Common myeloid progenitor, CD34-positive (primary cell): ENCODE measurements at regions not wholly inside any gene's neighbourhood (a gene's known extent, or its start where the extent isn't known, plus 50 kb on each side); places are given as distances from the start of the nearest gene placed in this dataset.

Experiments
- CTCF ChIA-PET: fragments of 350-600 bp; sonication (Branson Sonifier 250); formaldehyde crosslinking; loops from one replicate; lab custom pipeline; 2021; ENCODE audit warnings: antibody characterized with exemption; lab: Charles Lee
- POLR2A ChIA-PET: fragments of 350-600 bp; sonication (Branson Sonifier 250); formaldehyde crosslinking; loops from one replicate; lab custom pipeline; 2021; ENCODE audit warnings: antibody characterized with exemption; lab: Charles Lee
- DNase-seq, 3 donors: peaks; one replicate each; pipeline versions ENCODE4 v3.0.0 to v3.0.0-alpha.2; 2013
- H3K27ac ChIP-seq, 2 experiments: 1 replicate in 1 of 2; 2 replicates in 1 of 2; pipeline ENCODE4 v1.7.0; 2013; ENCODE audit warnings: inconsistent platforms in 2 of 2, low read length in 2 of 2, mild to moderate bottlenecking in 2 of 2, low read depth in 1 of 2, moderate library complexity in 1 of 2; ENCODE audit not compliant: severe bottlenecking in 2 of 2, insufficient read depth in 1 of 2, poor library complexity in 1 of 2
- H3K27me3 ChIP-seq, 5 experiments: replicated peaks in 2 of 5; 1 replicate in 3 of 5; 2 replicates in 2 of 5; pipeline versions ENCODE4 v1.6.1 to v1.7.0; 2013; ENCODE audit warnings: low read length in 4 of 5, mild to moderate bottlenecking in 2 of 5, moderate library complexity in 2 of 5, inconsistent platforms in 1 of 5; ENCODE audit not compliant: insufficient read depth in 5 of 5, control insufficient read depth in 4 of 5
- H3K36me3 ChIP-seq, 4 experiments: 1 replicate in 2 of 4; 2 replicates in 2 of 4; pipeline versions ENCODE4 v1.6.1 to v1.7.0; 2013; ENCODE audit warnings: low read length in 3 of 4, control low read depth in 1 of 4, mild to moderate bottlenecking in 1 of 4; ENCODE audit not compliant: control insufficient read depth in 4 of 4, insufficient read depth in 4 of 4
- H3K4me1 ChIP-seq, 4 experiments: 1 replicate in 3 of 4; 2 replicates in 1 of 4; pipeline versions ENCODE4 v1.6.1 to v1.7.1; 2013; ENCODE audit warnings: low read length in 3 of 4, mild to moderate bottlenecking in 3 of 4, control low read depth in 1 of 4, inconsistent platforms in 1 of 4, moderate library complexity in 1 of 4; ENCODE audit not compliant: control insufficient read depth in 4 of 4, insufficient read depth in 4 of 4; ENCODE audit errors: control extremely low read depth in 1 of 4
- H3K4me3 ChIP-seq, 7 experiments: 1 replicate in 4 of 7; 2 replicates in 3 of 7; pipeline versions ENCODE4 v1.5.1 to v1.7.0; 2013; ENCODE audit warnings: mild to moderate bottlenecking in 7 of 7, low read length in 6 of 7, moderate library complexity in 6 of 7, inconsistent platforms in 2 of 7, low read depth in 2 of 7, control low read depth in 1 of 7; ENCODE audit not compliant: insufficient read depth in 4 of 7, control insufficient read depth in 1 of 7; ENCODE audit errors: extremely low read depth in 1 of 7
- H3K9me3 ChIP-seq, 5 experiments: 1 replicate in 4 of 5; 2 replicates in 1 of 5; pipeline versions ENCODE4 v1.6.1 to v1.7.1; 2013; ENCODE audit warnings: low read length in 4 of 5, mild to moderate bottlenecking in 2 of 5, inconsistent platforms in 1 of 5, low read depth in 1 of 5, moderate library complexity in 1 of 5; ENCODE audit not compliant: control insufficient read depth in 4 of 5, insufficient read depth in 2 of 5; ENCODE audit errors: control extremely low read depth in 1 of 5
- WGBS: methylation state at CpG from one replicate; pipeline ENCODE4 v1.1.5; 2013; ENCODE audit not compliant: insufficient coverage; 5-methylcytosine and 5-hydroxymethylcytosine counted together

DNA sequence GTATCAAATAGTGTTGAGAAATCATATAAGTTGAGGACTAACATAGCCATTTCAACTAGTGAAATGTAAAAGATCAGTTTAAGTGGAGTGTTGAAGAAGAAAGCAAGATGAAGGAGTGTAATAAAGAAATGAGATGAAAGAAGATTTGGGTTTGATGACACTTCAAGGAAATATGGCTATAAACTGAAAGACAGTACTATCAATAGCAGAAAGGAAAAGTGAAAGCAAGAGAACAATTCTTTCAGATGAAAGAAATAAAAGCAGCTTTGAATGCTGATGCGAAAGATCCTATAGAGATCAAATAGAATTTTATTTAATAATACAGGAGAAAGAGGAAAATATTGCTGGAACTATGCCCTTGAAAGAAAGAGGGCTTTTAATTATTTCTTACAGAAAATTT, 92.8 kb upstream of the PRSS16 start:
- Histone ChIP-seq H3K9me3 (no peaks in the 10 kb centered on the region), H3K36me3 (no peaks in the 10 kb centered on the region), H3K4me3 (no peak overlapping the region), H3K4me1 (peaks cover 0 to 11% (median 9%) of the 10 kb centered on the region in 4 experiments), H3K27ac (no peak overlapping the region), H3K27me3 (no peaks in the 10 kb centered on the region)
- ChIA-PET POLR2A (no interaction called here), CTCF (interaction anchor here (0.8 to 4.2 kb wide), 5 partner anchors 8 to 549 kb away, joined by 3 to 15 read pairs (median 3); a partner anchor contains a TSS)
- no peak for DNase-seq
- no CpG with 5 or more reads among the region's 1 CpG for WGBS

DNA sequence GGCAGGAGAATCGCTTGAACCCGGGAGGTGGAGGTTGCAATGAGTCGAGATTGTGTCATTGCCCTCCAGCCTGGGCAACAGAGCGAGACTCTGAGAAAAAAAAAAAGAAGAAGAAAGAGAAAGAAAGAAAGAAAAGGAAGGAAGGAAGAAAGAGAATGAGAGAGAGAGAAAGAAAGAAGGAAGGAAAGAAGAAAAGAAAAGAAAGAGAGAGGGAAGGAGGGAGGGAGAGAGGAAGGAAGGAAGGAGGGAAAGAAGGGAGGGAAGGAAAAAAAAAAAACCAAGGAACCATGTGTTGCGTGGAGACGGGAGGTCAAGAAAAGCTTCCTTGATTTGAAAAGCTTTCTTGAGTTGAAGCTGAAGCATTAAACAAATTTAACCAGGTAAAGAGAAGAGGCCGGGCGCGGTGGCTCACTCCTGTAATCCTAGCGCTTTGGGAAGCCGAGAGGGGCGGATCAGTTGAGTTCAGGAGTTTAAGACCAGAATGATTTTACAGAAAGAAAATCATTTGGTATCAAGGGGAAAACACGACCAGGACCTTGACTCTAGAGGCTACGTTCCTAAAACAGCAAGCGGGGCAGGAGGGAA, 90.5 kb upstream of the PRSS16 start:
- Histone ChIP-seq H3K9me3 (no peaks in the 10 kb centered on the region), H3K27ac (peak overlapping the region in 1 of 2 experiments; percentile 76), H3K4me3 (peak overlapping the region; percentile 50 to 95 (median 85)), H3K4me1 (peaks cover 0 to 11% (median 9%) of the 10 kb centered on the region in 4 experiments), H3K36me3 (no peaks in the 10 kb centered on the region), H3K27me3 (no peaks in the 10 kb centered on the region)
- ChIA-PET POLR2A (interaction anchor here (1.2 kb wide), 1 partner anchor 10 kb away, joined by 3 read pairs; a partner anchor contains a TSS), CTCF (interaction anchor here (1.0 to 2.6 kb wide), 6 partner anchors 8 to 33 kb away, joined by 3 to 9 read pairs (median 6); a partner anchor contains a TSS)
- DNase-seq: peak in 2 of 3 donors; percentile 29 to 45
- 26% methylated on average over 15 of the region's 15 CpGs for WGBS

- H3K36me3 ChIP-seq: no peaks in the 10 kb centered on the region
- under 1% methylated on average over 31 of the region's 34 CpGs for WGBS
- H3K27ac ChIP-seq: peak overlapping the region in 1 of 2 experiments; percentile 76
- H3K27me3 ChIP-seq: no peaks in the 10 kb centered on the region
- H3K4me3 ChIP-seq: peak overlapping the region; percentile 50 to 95 (median 85)
- DNase-seq: peak; percentile 90 to 96 (median 93)
- ChIA-PET CTCF (interaction anchor here (1.0 to 1.3 kb wide), 4 partner anchors 9 to 34 kb away, joined by 3 to 7 read pairs (median 5); no protein-coding TSS in a partner anchor), POLR2A (interaction anchor here (1.2 kb wide), 1 partner anchor 11 kb away, joined by 3 read pairs; a partner anchor contains a TSS)
- H3K4me1 ChIP-seq: peaks cover 0 to 11% (median 9%) of the 10 kb centered on the region in 4 experiments
- H3K9me3 ChIP-seq: no peaks in the 10 kb centered on the region
These were observed 89.8 kb upstream of the PRSS16 start for GRCh38 chr6:27157459-27158315.

- ChIA-PET CTCF (interaction anchor here (2.8 kb wide), 1 partner anchor 636 kb away, joined by 14 read pairs; no protein-coding TSS in a partner anchor), POLR2A (no interaction called here)
- H3K9me3 ChIP-seq: no peaks in the 10 kb centered on the region
- no peak for DNase-seq
- H3K4me3 ChIP-seq: peak overlapping the region in 5 of 7 experiments; percentile 20 to 93 (median 85)
- H3K27ac ChIP-seq: no peak overlapping the region
- no peaks in the 10 kb centered on the region for H3K27me3 ChIP-seq
- peaks cover 0 to 11% (median 9%) of the 10 kb centered on the region in 4 experiments for H3K4me1 ChIP-seq
- no peaks in the 10 kb centered on the region for H3K36me3 ChIP-seq
- 45% methylated on average over 2 of the region's 4 CpGs for WGBS
These were observed 89.2 kb upstream of the PRSS16 start for GRCh38 chr6:27158316-27158643.

DNA sequence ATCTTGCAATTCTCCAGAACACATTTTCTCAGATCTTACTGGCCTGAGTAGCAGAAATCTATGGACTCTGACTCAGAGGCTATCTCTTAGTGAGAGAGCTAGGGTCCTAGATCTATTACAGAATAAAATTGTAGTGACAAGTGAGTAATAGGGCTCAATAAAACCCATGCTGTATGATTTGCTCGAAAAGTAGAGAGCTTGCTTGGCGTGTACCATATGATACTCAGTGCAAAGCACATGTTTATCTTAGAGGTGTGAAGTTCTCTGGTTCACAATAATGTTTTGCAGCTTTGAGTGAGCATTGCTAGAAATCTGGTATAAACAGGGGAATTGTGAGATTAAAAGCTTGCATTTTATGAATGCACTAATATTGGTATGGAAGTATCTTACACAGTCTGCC, 87.8 kb upstream of the PRSS16 start:
- Histone ChIP-seq H3K4me3 (no peak overlapping the region), H3K9me3 (no peaks in the 10 kb centered on the region), H3K36me3 (no peaks in the 10 kb centered on the region), H3K4me1 (peaks cover 0 to 11% (median 9%) of the 10 kb centered on the region in 4 experiments), H3K27ac (no peak overlapping the region), H3K27me3 (no peaks in the 10 kb centered on the region)
- ChIA-PET POLR2A (no interaction called here), CTCF (interaction anchor here (0.8 to 3.0 kb wide), 11 partner anchors 10 to 635 kb away, joined by 3 to 15 read pairs (median 4); a partner anchor contains a TSS)
- WGBS: 100% methylated on average over 2 of the region's 2 CpGs
- DNase-seq: no peak

- no CpG with 5 or more reads among the region's 1 CpG for WGBS
- POLR2A ChIA-PET: interaction anchor here (0.6 kb wide), 1 partner anchor 10 kb away, joined by 7 read pairs; no protein-coding TSS in a partner anchor
These were observed 86.4 kb upstream of the PRSS16 start for GRCh38 chr6:27161115-27161514.

More at GRCh38 chr6:27161115-27161514, 86.4 kb upstream of the PRSS16 start:
- Histone ChIP-seq H3K9me3 (no peaks in the 10 kb centered on the region), H3K4me3 (no peak overlapping the region), H3K36me3 (no peaks in the 10 kb centered on the region), H3K4me1 (peaks cover 0 to 11% (median 9%) of the 10 kb centered on the region in 4 experiments), H3K27ac (no peak overlapping the region), H3K27me3 (no peaks in the 10 kb centered on the region)
- no peak for DNase-seq
- CTCF ChIA-PET: interaction anchor here (0.6 to 3.0 kb wide), 8 partner anchors 11 to 634 kb away, joined by 3 to 15 read pairs (median 3); no protein-coding TSS in a partner anchor
